GM23338 (cell line): ENCODE measurements at regions not wholly inside any gene's neighbourhood (a gene's known extent, or its start where the extent isn't known, plus 50 kb on each side); places are given as distances from the start of the nearest gene placed in this dataset.

Experiments
- ATAC-seq: fragments of 200-7000 bp; cut with Tn5 transposase; 3 replicates; pipeline ENCODE4 v1.9.1; 2020
- DNase-seq: peaks from one replicate; pipeline ENCODE4 v3.0.0-alpha.2; 2015; ENCODE audit warnings: low spot score
- H2AFZ ChIP-seq: fragments of 200-600 bp; sonication (generic); 2 replicates; pipeline ENCODE4 v1.8.0; 2016; ENCODE audit warnings: antibody characterized with exemption, mild to moderate bottlenecking, moderate library complexity
- H3F3A ChIP-seq: fragments of 200-600 bp; sonication (generic); replicated peaks from 2 replicates; pipeline ENCODE4 v1.8.0; 2017; ENCODE audit warnings: antibody characterized with exemption, mixed run types, low read depth
- H3K27ac ChIP-seq: fragments of 200-600 bp; sonication (generic); 2 replicates; pipeline ENCODE4 v1.6.1; 2016; ENCODE audit warnings: low read depth
- H3K27me3 ChIP-seq: fragments of 200-600 bp; sonication (generic); 2 replicates; pipeline ENCODE4 v1.8.0; 2016; ENCODE audit warnings: mild to moderate bottlenecking, mixed run types, moderate library complexity; ENCODE audit not compliant: insufficient read depth
- H3K36me3 ChIP-seq: fragments of 200-600 bp; sonication (generic); 2 replicates; pipeline ENCODE4 v1.8.0; 2016; ENCODE audit warnings: mild to moderate bottlenecking; ENCODE audit not compliant: insufficient read depth
- H3K4me1 ChIP-seq: fragments of 200-600 bp; sonication (generic); 2 replicates; pipeline ENCODE4 v1.8.0; 2016; ENCODE audit warnings: mild to moderate bottlenecking, moderate library complexity; ENCODE audit not compliant: insufficient read depth
- H3K4me2 ChIP-seq: fragments of 200-600 bp; sonication (generic); 2 replicates; pipeline ENCODE4 v1.7.1; 2017; ENCODE audit warnings: mixed run types
- H3K4me3 ChIP-seq: fragments of 200-600 bp; sonication (generic); 2 replicates; pipeline ENCODE4 v1.6.1; 2016; ENCODE audit warnings: mixed run types
- H3K79me2 ChIP-seq: fragments of 200-600 bp; sonication (generic); replicated peaks from 2 replicates; pipeline ENCODE4 v1.8.0; 2017; ENCODE audit warnings: mild to moderate bottlenecking; ENCODE audit not compliant: insufficient read depth
- H3K9me2 ChIP-seq: fragments of 200-600 bp; sonication (generic); 2 replicates; pipeline ENCODE4 v1.8.0; 2017; ENCODE audit not compliant: insufficient read depth
- H4K20me1 ChIP-seq: fragments of 200-600 bp; sonication (generic); replicated peaks from 2 replicates; pipeline ENCODE4 v1.8.0; 2017; ENCODE audit warnings: mild to moderate bottlenecking; ENCODE audit not compliant: insufficient read depth
- H3K27ac Mint-ChIP-seq: 2 replicates; pipeline ENCODE4 v1.8.0; 2020; ENCODE audit warnings: inconsistent platforms, mild to moderate bottlenecking, moderate library complexity, mixed read lengths
- H3K27me3 Mint-ChIP-seq: 3 replicates; pipeline ENCODE4 v1.8.0; 2022; ENCODE audit warnings: low read depth, mild to moderate bottlenecking, moderate library complexity, mixed read lengths, inconsistent platforms; ENCODE audit not compliant: insufficient read depth, poor library complexity
- H3K36me3 Mint-ChIP-seq: 3 replicates; pipeline ENCODE4 v1.8.0; 2021; ENCODE audit warnings: low read depth, mild to moderate bottlenecking, inconsistent platforms, moderate library complexity, mixed read lengths
- H3K4me1 Mint-ChIP-seq: 3 replicates; pipeline ENCODE4 v1.8.0; 2020; ENCODE audit warnings: mild to moderate bottlenecking, inconsistent platforms, mixed read lengths
- H3K4me3 Mint-ChIP-seq: 3 replicates; pipeline ENCODE4 v1.8.0; 2021; ENCODE audit warnings: moderate library complexity, mild to moderate bottlenecking, inconsistent platforms, mixed read lengths
- H3K9me3 Mint-ChIP-seq: 3 replicates; pipeline ENCODE4 v1.8.0; 2020; ENCODE audit warnings: moderate library complexity, mild to moderate bottlenecking, inconsistent platforms, mixed read lengths
- CREB1 ChIP-seq: fragments of 250-450 bp; sonication (Bioruptor Pico); IDR thresholded peaks from 2 replicates; pipeline ENCODE4 v1.5.0; 2020; ENCODE audit warnings: low read depth, mild to moderate bottlenecking, moderate library complexity
- CTCF ChIP-seq, 2 experiments: fragments of 200-600 bp in 1 of 2; sonication (generic) in 1 of 2; conservative IDR thresholded peaks; 2 replicates each; pipeline versions ENCODE4 v1.5.1 to v1.6.1; 2016 to 2017; ENCODE audit warnings: antibody characterized with exemption in 2 of 2, low read depth in 2 of 2, mild to moderate bottlenecking in 2 of 2, moderate library complexity in 1 of 2
- EZH2 ChIP-seq: fragments of 200-600 bp; sonication (generic); IDR thresholded peaks from one replicate; pipeline ENCODE4 v1.8.0; 2017; ENCODE audit warnings: antibody characterized with exemption, mild to moderate bottlenecking, low read depth; ENCODE audit not compliant: unreplicated experiment
- EZH2phosphoT487 ChIP-seq: fragments of 200-600 bp; sonication (generic); IDR thresholded peaks from one replicate; pipeline ENCODE4 v1.8.1; 2018; ENCODE audit warnings: antibody characterized with exemption; ENCODE audit not compliant: unreplicated experiment
- JUNB ChIP-seq: IDR thresholded peaks from one replicate; pipeline ENCODE4 v1.6.1; 2016; ENCODE audit warnings: antibody characterized with exemption; ENCODE audit not compliant: unreplicated experiment
- NANOG ChIP-seq: IDR thresholded peaks from 2 replicates; pipeline ENCODE4 v1.6.1; 2016; ENCODE audit warnings: antibody characterized with exemption, borderline replicate concordance
- POLR2AphosphoS5 ChIP-seq: IDR thresholded peaks from 2 replicates; pipeline ENCODE4 v1.6.1; 2016; ENCODE audit warnings: antibody characterized with exemption, low read depth
- REST ChIP-seq: IDR thresholded peaks from one replicate; pipeline ENCODE4 v1.6.1; 2018; ENCODE audit warnings: antibody characterized with exemption; ENCODE audit not compliant: unreplicated experiment
- STAT1 ChIP-seq: IDR thresholded peaks from one replicate; pipeline ENCODE4 v1.6.1; 2016; ENCODE audit warnings: antibody characterized with exemption; ENCODE audit not compliant: unreplicated experiment
- ZNF114 ChIP-seq: fragments of 250-450 bp; sonication (Bioruptor Pico); IDR thresholded peaks from 2 replicates; pipeline ENCODE4 v1.5.0; 2020; ENCODE audit warnings: mild to moderate bottlenecking, moderate library complexity
- ZNF331 ChIP-seq: fragments of 250-450 bp; sonication (Bioruptor Pico); IDR thresholded peaks from 2 replicates; pipeline ENCODE4 v1.5.0; 2020; ENCODE audit warnings: low read depth, mild to moderate bottlenecking, moderate library complexity
- ZNF462 ChIP-seq: fragments of 250-450 bp; sonication (Bioruptor Pico); IDR thresholded peaks from 2 replicates; pipeline ENCODE4 v1.5.0; 2020; ENCODE audit warnings: mild to moderate bottlenecking, moderate library complexity
- TF ChIP-seq, protein P1 (sequence below): IDR thresholded peaks from 2 replicates; pipeline ENCODE4 v1.6.1; 2016; ENCODE audit warnings: antibody characterized with exemption

- peak overlapping the region; percentile 34; the same call in 1 of the 2 replicates for H2AFZ ChIP-seq
- H3K79me2 ChIP-seq, result no peaks in the 10 kb centered on the region
- Mint-ChIP-seq H3K4me1 (no peaks in the 10 kb centered on the region), H3K4me3 (no peak overlapping the region), H3K36me3 (peaks cover 4% of the 10 kb centered on the region; the same call in 1 of the 3 replicates), H3K27me3 (no peaks in the 10 kb centered on the region), H3K27ac (no peak overlapping the region), H3K9me3 (peaks cover 7% of the 10 kb centered on the region)
- H3K27ac ChIP-seq, result no peak overlapping the region
- no peaks in the 10 kb centered on the region for H3K27me3 ChIP-seq
- TF ChIP-seq POLR2AphosphoS5 (no peak), JUNB (no peak), ZNF462 (CRISPR knock-in tag) (no peak), CREB1 (no peak), ZNF331 (CRISPR knock-in tag) (no peak), EZH2 (no peak), CTCF (conservative IDR thresholded peaks at IDR 0.05; ENCODE audit: low read depth in 2 of 2) (no peak), REST (no peak), EZH2phosphoT487 (no peak), NANOG (no peak), STAT1 (no peak), ZNF114 (CRISPR knock-in tag) (no peak)
- TF ChIP-seq, protein P1, sequence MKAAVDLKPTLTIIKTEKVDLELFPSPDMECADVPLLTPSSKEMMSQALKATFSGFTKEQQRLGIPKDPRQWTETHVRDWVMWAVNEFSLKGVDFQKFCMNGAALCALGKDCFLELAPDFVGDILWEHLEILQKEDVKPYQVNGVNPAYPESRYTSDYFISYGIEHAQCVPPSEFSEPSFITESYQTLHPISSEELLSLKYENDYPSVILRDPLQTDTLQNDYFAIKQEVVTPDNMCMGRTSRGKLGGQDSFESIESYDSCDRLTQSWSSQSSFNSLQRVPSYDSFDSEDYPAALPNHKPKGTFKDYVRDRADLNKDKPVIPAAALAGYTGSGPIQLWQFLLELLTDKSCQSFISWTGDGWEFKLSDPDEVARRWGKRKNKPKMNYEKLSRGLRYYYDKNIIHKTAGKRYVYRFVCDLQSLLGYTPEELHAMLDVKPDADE, result no peak
- H3K36me3 ChIP-seq, result no peaks in the 10 kb centered on the region
- peak; percentile 34; the same call in 2 of the 3 replicates for ATAC-seq
- H3F3A ChIP-seq, result no peaks in the 10 kb centered on the region
- no peaks in the 10 kb centered on the region for H4K20me1 ChIP-seq
- H3K4me2 ChIP-seq, result no peak overlapping the region
- no peak overlapping the region for H3K4me3 ChIP-seq
- peak; percentile 16 for DNase-seq
- no peaks in the 10 kb centered on the region for H3K4me1 ChIP-seq
- H3K9me2 ChIP-seq, result peaks cover 3% of the 10 kb centered on the region; the same call in 1 of the 2 replicates
Observed at GRCh38 chr4:33924239-33924638, 2320.1 kb downstream of the ARAP2 start.
